B cell (primary cell): ENCODE measurements at regions not wholly inside any gene's neighbourhood (a gene's known extent, or its start where the extent isn't known, plus 50 kb on each side); places are given as distances from the start of the nearest gene placed in this dataset.

ENCODE experiments used
- ATAC-seq: fragments of 200-7000 bp; cut with Tn5 transposase; one replicate; pipeline ENCODE4 v1.10.0; 2021; ENCODE audit warnings: low read depth, mild to moderate bottlenecking, moderate number of reproducible peaks, moderate library complexity
- CTCF ChIA-PET: fragments of 350-600 bp; sonication (Branson Sonifier 250); formaldehyde crosslinking; loops from one replicate; lab custom pipeline; 2021; ENCODE audit warnings: antibody characterized with exemption, inconsistent platforms; lab: Charles Lee
- POLR2A ChIA-PET: fragments of 350-600 bp; sonication (Branson Sonifier 250); formaldehyde crosslinking; loops from one replicate; lab custom pipeline; 2021; ENCODE audit warnings: antibody characterized with exemption; lab: Charles Lee
- DNase-seq: peaks from one replicate; pipeline ENCODE4 v3.0.0; 2013
- H2AFZ ChIP-seq: 2 replicates; pipeline ENCODE4 v1.6.1; 2012; ENCODE audit warnings: mild to moderate bottlenecking, low read depth, low read length; ENCODE audit not compliant: insufficient read depth, poor library complexity, severe bottlenecking
- H3K27ac ChIP-seq, 2 donors: 1 replicate in 1 of 2; 2 replicates in 1 of 2; pipeline ENCODE4 v1.5.1; 2012 to 2013; ENCODE audit warnings: low read length in 2 of 2, mild to moderate bottlenecking in 2 of 2, moderate library complexity in 1 of 2
- H3K27me3 ChIP-seq, 4 experiments: fragments of 200-600 bp in 1 of 4; sonication (generic) in 1 of 4; replicated peaks in 1 of 4; 1 replicate in 2 of 4; 2 replicates in 2 of 4; pipeline versions ENCODE4 v1.6.1 to v1.7.0; 2013 to 2016; ENCODE audit warnings: low read length in 3 of 4, mild to moderate bottlenecking in 2 of 4, mixed read lengths in 1 of 4, moderate library complexity in 1 of 4; ENCODE audit not compliant: insufficient read depth in 4 of 4, control insufficient read depth in 3 of 4; ENCODE audit errors: control extremely low read depth in 1 of 4
- H3K36me3 ChIP-seq, 2 experiments: replicated peaks in 1 of 2; 1 replicate in 1 of 2; 2 replicates in 1 of 2; pipeline versions ENCODE4 v1.6.1 to v1.7.1; 2013; ENCODE audit warnings: low read length in 1 of 2; ENCODE audit not compliant: insufficient read depth in 2 of 2, control insufficient read depth in 1 of 2; ENCODE audit errors: control extremely low read depth in 1 of 2, extremely low read depth in 1 of 2
- H3K4me1 ChIP-seq, 2 donors: fragments of 200-600 bp in 1 of 2; sonication (generic) in 1 of 2; 1 replicate in 1 of 2; 2 replicates in 1 of 2; pipeline versions ENCODE4 v1.5.1 to v1.6.1; 2013 to 2017; ENCODE audit warnings: low read length in 2 of 2; ENCODE audit not compliant: control insufficient read depth in 2 of 2, insufficient read depth in 2 of 2
- H3K4me2 ChIP-seq: replicated peaks from 2 replicates; pipeline ENCODE3; 2012; ENCODE audit warnings: mild to moderate bottlenecking, low read depth, low read length; ENCODE audit not compliant: poor library complexity, severe bottlenecking
- H3K4me3 ChIP-seq, 5 experiments: fragments of 200-600 bp in 1 of 5; sonication (generic) in 1 of 5; 1 replicate in 3 of 5; 2 replicates in 2 of 5; pipeline versions ENCODE4 v1.5.1 to v1.7.0; 2011 to 2016; ENCODE audit warnings: low read length in 4 of 5, mild to moderate bottlenecking in 4 of 5, low read depth in 2 of 5, control low read depth in 1 of 5, moderate library complexity in 1 of 5; ENCODE audit not compliant: insufficient read depth in 1 of 5; ENCODE audit errors: control extremely low read depth in 1 of 5, extremely low read depth in 1 of 5
- H3K79me2 ChIP-seq: fragments of 200-600 bp; sonication (generic); one replicate; pipeline ENCODE4 v1.6.0; 2016; ENCODE audit warnings: low read length; ENCODE audit not compliant: control insufficient read depth, insufficient read depth
- H3K9ac ChIP-seq: fragments of 200-600 bp; sonication (generic); 2 replicates; pipeline ENCODE4 v1.6.1; 2017; ENCODE audit warnings: mild to moderate bottlenecking, low read length, moderate library complexity
- H3K9me3 ChIP-seq, 3 donors: one replicate each; pipeline versions ENCODE4 v1.6.1 to v1.7.1; 2013; ENCODE audit warnings: low read length in 2 of 3; ENCODE audit not compliant: control insufficient read depth in 2 of 3, insufficient read depth in 1 of 3; ENCODE audit errors: control extremely low read depth in 1 of 3
- H4K20me1 ChIP-seq: 2 replicates; pipeline ENCODE4 v1.6.0; 2012; ENCODE audit warnings: mild to moderate bottlenecking, low read length; ENCODE audit not compliant: insufficient read depth, control insufficient read depth, poor library complexity, severe bottlenecking
- H3K27ac Mint-ChIP-seq: one replicate; pipeline ENCODE4 v1.8.0; 2021; ENCODE audit warnings: mixed read lengths
- H3K27me3 Mint-ChIP-seq: one replicate; pipeline ENCODE4 v1.8.0; 2021; ENCODE audit warnings: mixed read lengths
- H3K4me1 Mint-ChIP-seq: one replicate; pipeline ENCODE4 v1.8.0; 2021; ENCODE audit warnings: mixed read lengths
- H3K4me3 Mint-ChIP-seq: one replicate; pipeline ENCODE4 v1.8.0; 2021; ENCODE audit warnings: mixed read lengths
- H3K9me3 Mint-ChIP-seq: one replicate; pipeline ENCODE4 v1.8.0; 2022; ENCODE audit warnings: mixed read lengths; ENCODE audit not compliant: insufficient read depth
- EZH2 ChIP-seq: IDR thresholded peaks from 2 replicates; pipeline ENCODE4 v1.6.1; 2012; ENCODE audit warnings: borderline replicate concordance, low read depth, mild to moderate bottlenecking, moderate library complexity, low read length; ENCODE audit not compliant: insufficient read depth, poor library complexity, severe bottlenecking
- WGBS: methylation state at CpG from one replicate; pipeline ENCODE4 v1.1.5; 2013; ENCODE audit warnings: missing lambda C conversion rate; ENCODE audit not compliant: insufficient coverage; 5-methylcytosine and 5-hydroxymethylcytosine counted together
- intact Hi-C: fragments of 100-400 bp; cut with micrococcal nuclease; formaldehyde crosslinking; loops from one replicate; pipeline ENCODE4 v1.10.0; 2022
- TF ChIP-seq, protein P1 (sequence below): fragments of 200-600 bp; IDR thresholded peaks from one replicate; pipeline ENCODE4 v1.8.0; 2022; ENCODE audit warnings: antibody characterized with exemption, mild to moderate bottlenecking

DNA sequence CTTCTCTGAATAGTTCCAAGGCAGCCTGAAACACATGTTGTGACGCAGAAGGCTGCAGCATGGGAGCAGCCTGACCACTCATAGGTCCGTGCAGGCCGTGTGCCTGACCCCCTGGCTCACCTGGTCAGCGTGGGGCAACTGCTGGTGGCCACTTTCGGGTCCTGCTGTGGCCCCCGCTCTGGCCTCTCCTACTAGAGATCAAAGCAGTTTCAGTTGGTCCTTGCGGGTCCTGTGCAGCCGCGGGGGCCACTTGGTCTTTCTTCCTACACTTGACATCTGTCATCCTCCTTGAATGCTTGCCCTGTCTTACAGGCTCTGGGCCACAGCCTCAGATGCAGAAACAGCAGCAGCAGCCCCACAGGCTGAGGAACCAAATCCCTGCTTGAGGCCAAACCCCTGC is 320.8 kb upstream of the ZNF32 start:
- H3K27ac ChIP-seq = no peak overlapping the region
- no peak for TF ChIP-seq EZH2
- no peak for ATAC-seq
- H4K20me1 ChIP-seq = no peaks in the 10 kb centered on the region
- H3K9ac ChIP-seq = no peak overlapping the region
- 85% methylated on average over 9 of the region's 9 CpGs for WGBS
- ChIA-PET POLR2A (no interaction called here), CTCF (no interaction called here)
- Mint-ChIP-seq H3K4me1 (peaks cover 4% of the 10 kb centered on the region), H3K27ac (no peak overlapping the region), H3K27me3 (peaks cover 22% of the 10 kb centered on the region), H3K4me3 (no peak overlapping the region), H3K9me3 (no peaks in the 10 kb centered on the region)
- no peak overlapping the region for H2AFZ ChIP-seq
- H3K36me3 ChIP-seq = no peaks in the 10 kb centered on the region
- no peak overlapping the region for H3K4me2 ChIP-seq
- H3K79me2 ChIP-seq = no peaks in the 10 kb centered on the region
- H3K27me3 ChIP-seq = peaks cover 0 to 4% (median 0%) of the 10 kb centered on the region in 4 experiments
- H3K4me3 ChIP-seq = no peak overlapping the region
- peaks cover 0 to 18% (median 0%) of the 10 kb centered on the region in 3 donors for H3K9me3 ChIP-seq
- intact Hi-C loops = no loop called here
- H3K4me1 ChIP-seq = no peaks in the 10 kb centered on the region
- no peak for DNase-seq

DNA sequence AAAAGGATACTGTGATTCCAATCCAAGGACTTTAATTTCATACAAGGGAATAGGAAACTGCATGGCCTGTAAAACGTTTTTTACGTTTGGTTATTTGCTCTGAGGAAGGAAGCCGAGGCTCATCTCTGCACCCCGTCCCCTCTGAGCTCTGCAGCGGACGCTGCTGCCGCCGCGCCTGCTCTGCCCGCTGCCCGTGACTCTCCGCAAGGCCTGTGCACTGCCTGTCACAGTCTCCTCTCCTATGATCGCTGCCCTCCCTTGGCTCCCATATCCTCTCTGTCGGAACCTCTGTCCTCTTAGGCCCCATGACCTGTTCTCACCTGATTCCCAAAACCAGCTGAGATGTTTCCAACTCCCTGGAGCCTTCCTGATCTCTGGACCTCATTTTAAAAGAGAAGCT is 320.3 kb upstream of the ZNF32 start:
- TF ChIP-seq, protein P1, sequence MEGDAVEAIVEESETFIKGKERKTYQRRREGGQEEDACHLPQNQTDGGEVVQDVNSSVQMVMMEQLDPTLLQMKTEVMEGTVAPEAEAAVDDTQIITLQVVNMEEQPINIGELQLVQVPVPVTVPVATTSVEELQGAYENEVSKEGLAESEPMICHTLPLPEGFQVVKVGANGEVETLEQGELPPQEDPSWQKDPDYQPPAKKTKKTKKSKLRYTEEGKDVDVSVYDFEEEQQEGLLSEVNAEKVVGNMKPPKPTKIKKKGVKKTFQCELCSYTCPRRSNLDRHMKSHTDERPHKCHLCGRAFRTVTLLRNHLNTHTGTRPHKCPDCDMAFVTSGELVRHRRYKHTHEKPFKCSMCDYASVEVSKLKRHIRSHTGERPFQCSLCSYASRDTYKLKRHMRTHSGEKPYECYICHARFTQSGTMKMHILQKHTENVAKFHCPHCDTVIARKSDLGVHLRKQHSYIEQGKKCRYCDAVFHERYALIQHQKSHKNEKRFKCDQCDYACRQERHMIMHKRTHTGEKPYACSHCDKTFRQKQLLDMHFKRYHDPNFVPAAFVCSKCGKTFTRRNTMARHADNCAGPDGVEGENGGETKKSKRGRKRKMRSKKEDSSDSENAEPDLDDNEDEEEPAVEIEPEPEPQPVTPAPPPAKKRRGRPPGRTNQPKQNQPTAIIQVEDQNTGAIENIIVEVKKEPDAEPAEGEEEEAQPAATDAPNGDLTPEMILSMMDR = no peak
- no peak for TF ChIP-seq EZH2
- DNase-seq (no peak), ATAC-seq (no peak)
- Histone ChIP-seq H3K9ac (no peak overlapping the region), H3K4me3 (no peak overlapping the region), H4K20me1 (no peaks in the 10 kb centered on the region), H3K36me3 (no peaks in the 10 kb centered on the region), H3K79me2 (no peaks in the 10 kb centered on the region), H2AFZ (no peak overlapping the region), H3K9me3 (peaks cover 0 to 17% (median 0%) of the 10 kb centered on the region in 3 donors), H3K27ac (no peak overlapping the region), H3K4me1 (no peaks in the 10 kb centered on the region), H3K27me3 (peaks cover 0 to 5% (median 0%) of the 10 kb centered on the region in 4 experiments), H3K4me2 (no peak overlapping the region)
- Mint-ChIP-seq H3K27ac (no peak overlapping the region), H3K4me1 (peaks cover 4% of the 10 kb centered on the region), H3K27me3 (peaks cover 24% of the 10 kb centered on the region), H3K4me3 (no peak overlapping the region), H3K9me3 (no peaks in the 10 kb centered on the region)
- intact Hi-C loops = no loop called here
- ChIA-PET CTCF (no interaction called here), POLR2A (no interaction called here)
- 84% methylated on average over 14 of the region's 14 CpGs for WGBS
